VCaP (cell line): ENCODE measurements at regions not wholly inside any gene's neighbourhood (a gene's known extent, or its start where the extent isn't known, plus 50 kb on each side); places are given as distances from the start of the nearest gene placed in this dataset.

Experiments
- H3K27ac ChIP-seq: fragments of 450-650 bp; 2 replicates; pipeline ENCODE4 v1.5.1; 2017
- CTCF ChIP-seq: fragments of 450-650 bp; conservative IDR thresholded peaks from 2 replicates; pipeline ENCODE4 v1.5.1; 2017; ENCODE audit warnings: mild to moderate bottlenecking, moderate library complexity

GRCh38 chr1:169022648-169023047 is 83.8 kb upstream of the ATP1B1 start:
- no peak for TF ChIP-seq CTCF
- no peak overlapping the region for H3K27ac ChIP-seq

GRCh38 chr1:169024255-169024654 is 82.2 kb upstream of the ATP1B1 start:
- TF ChIP-seq CTCF: no peak
- no peak overlapping the region for H3K27ac ChIP-seq

DNA sequence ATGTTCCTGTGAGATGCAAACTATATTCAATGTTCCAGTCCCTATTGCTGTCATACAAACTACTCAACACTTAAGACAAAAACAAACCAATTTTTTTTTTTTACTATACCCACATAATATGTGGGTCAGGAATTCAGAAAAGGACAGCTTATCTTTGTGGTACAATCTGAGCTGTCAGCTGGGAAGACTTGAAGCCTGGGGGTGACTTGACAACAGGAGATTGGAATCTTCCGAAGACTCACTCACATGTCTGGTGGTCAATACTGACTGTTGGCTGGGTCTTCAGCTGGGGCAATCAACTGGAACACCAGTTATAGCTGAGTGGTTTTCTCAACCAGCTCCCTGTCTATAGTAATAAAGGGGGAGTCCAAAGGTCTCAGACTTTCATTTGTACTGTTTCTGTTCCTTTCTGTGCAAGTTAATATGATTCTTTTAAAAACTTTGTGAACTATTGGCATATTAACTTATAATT is 81.7 kb upstream of the ATP1B1 start:
- H3K27ac ChIP-seq: no peak overlapping the region
- TF ChIP-seq CTCF: no peak

DNA sequence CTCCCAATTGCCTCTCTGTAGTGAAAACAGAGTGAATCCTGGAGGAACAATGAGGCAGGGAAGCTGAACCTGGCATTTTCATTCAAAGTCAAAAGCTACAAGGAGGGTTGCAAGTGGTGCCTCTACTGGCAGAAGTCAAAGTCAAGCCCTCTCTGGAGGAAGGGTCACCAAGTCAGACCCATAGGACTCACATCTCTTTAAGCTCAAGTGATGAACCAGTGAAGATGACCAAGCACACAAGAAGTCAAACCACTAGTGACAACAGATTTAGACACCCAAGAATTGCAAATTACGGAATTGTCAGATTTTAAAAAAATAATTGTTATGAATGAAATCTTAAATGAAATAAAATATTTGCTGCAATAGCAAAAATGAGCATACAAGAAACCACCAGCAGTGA is 81.1 kb upstream of the ATP1B1 start:
- TF ChIP-seq CTCF: no peak

DNA sequence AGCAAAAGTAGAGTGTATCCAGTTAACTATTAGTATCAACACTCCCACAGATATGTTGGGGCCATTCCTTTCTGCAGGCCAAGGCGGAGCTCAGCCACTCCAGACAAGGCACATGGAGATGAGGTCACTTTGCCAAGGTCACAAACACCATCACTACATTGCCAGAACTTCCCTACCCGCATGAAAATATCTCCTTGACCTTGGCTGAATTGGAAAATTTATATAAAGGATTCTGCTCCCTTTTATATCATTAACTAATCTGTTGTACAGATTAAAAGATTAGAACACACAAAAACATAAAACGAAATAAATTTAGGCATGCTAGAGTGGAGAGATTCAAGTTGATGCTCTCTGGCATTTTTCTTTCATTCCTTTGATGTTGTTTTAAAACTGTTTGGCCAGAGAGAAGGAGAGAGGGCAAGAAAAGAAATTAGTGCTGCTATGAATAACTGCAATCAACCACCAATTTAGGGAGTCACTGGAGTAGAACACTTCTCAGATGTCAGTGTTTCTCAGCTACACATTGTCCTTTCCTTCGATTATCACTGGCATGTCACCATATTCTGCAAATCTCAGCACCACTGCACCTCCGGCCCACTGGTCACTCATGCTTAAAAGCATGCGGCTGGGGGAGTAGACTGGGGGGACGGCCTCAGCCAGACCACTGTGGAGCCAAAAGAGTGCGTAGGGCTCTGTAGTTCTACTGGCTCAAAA is 78.7 kb upstream of the ATP1B1 start:
- TF ChIP-seq CTCF: no peak

More for the DNA sequence above, 81.1 kb upstream of the ATP1B1 start:
- no peak overlapping the region for H3K27ac ChIP-seq

DNA sequence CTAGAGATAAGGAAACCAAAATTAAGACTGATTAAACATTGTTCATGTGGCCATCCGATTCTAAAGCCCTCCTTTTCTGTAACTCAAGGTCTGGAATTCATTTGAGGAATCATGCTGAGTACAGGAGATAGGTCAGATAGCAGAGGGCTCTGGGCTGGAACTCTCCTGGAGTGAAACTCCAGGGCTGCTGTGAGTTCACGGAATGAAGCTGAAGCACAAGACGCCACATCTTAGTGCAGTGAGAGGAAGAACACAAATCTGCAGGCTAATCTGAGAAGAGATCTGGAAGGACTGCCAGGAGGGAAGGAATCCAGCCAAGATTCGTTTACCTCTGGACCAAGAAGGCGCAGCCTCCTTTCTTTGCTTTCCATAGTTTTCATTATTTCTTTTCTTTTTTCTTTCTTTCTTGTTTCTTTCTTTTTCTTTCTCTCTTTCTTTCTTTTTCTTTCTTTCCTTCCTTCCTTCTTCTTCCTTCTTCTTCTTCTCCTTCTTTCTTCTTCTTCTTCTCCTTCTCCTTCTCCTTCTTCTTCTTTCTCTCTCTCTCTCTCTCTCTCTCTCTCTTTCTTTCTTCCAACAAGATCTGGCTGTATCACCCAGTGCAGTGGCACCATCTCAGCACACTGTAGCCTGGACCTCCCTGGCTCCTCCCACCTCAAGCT is 74.8 kb upstream of the ATP1B1 start:
- no peak for TF ChIP-seq CTCF
- H3K27ac ChIP-seq: peak overlapping the region; percentile 53

More for the DNA sequence above, 78.7 kb upstream of the ATP1B1 start:
- no peak overlapping the region for H3K27ac ChIP-seq

- no peak overlapping the region for H3K27ac ChIP-seq
- no peak for TF ChIP-seq CTCF
Measured at GRCh38 chr1:169041366-169041765, 65.1 kb upstream of the ATP1B1 start.
